Neural crest cell (in vitro differentiated cells): ENCODE measurements at regions not wholly inside any gene's neighbourhood (a gene's known extent, or its start where the extent isn't known, plus 50 kb on each side); places are given as distances from the start of the nearest gene placed in this dataset.

Experiments used
- DNase-seq: peaks from one replicate; pipeline ENCODE4 v3.0.0; 2021; ENCODE audit warnings: low read depth, mixed read lengths, low spot score
- H3K27ac Mint-ChIP-seq: one replicate; pipeline ENCODE4 v1.8.0; 2021; ENCODE audit warnings: mild to moderate bottlenecking, mixed read lengths; ENCODE audit not compliant: unreplicated experiment
- H3K27me3 Mint-ChIP-seq: 2 replicates; pipeline ENCODE4 v1.8.0; 2021; ENCODE audit warnings: low read depth, mild to moderate bottlenecking, mixed read lengths
- H3K36me3 Mint-ChIP-seq: 2 replicates; pipeline ENCODE4 v1.8.0; 2021; ENCODE audit warnings: low read depth, mild to moderate bottlenecking, mixed read lengths
- H3K4me1 Mint-ChIP-seq: 2 replicates; pipeline ENCODE4 v1.8.0; 2021; ENCODE audit warnings: mixed read lengths
- H3K4me3 Mint-ChIP-seq: one replicate; pipeline ENCODE4 v1.8.0; 2021; ENCODE audit warnings: mild to moderate bottlenecking, mixed read lengths
- H3K9me3 Mint-ChIP-seq: 2 replicates; pipeline ENCODE4 v1.8.0; 2021; ENCODE audit warnings: mixed read lengths
- CTCF ChIP-seq: fragments of 200-600 bp; sonication (generic); conservative IDR thresholded peaks from 2 replicates; pipeline ENCODE4 v1.5.0; 2021; ENCODE audit warnings: antibody characterized with exemption, mild to moderate bottlenecking

GRCh38 chr9:10764481-10764880 is 151.7 kb upstream of the PTPRD start:
- no peaks in the 10 kb centered on the region for H3K4me1 Mint-ChIP-seq
- no peaks in the 10 kb centered on the region for H3K36me3 Mint-ChIP-seq
- H3K9me3 Mint-ChIP-seq, result no peaks in the 10 kb centered on the region

GRCh38 chr9:10773136-10773535 is 160.3 kb upstream of the PTPRD start:
- no peak for TF ChIP-seq CTCF
- no peak for DNase-seq
- Mint-ChIP-seq H3K27ac (no peak overlapping the region), H3K4me3 (no peak overlapping the region), H3K4me1 (no peaks in the 10 kb centered on the region), H3K36me3 (no peaks in the 10 kb centered on the region), H3K9me3 (no peaks in the 10 kb centered on the region), H3K27me3 (no peaks in the 10 kb centered on the region)

More at GRCh38 chr9:10764481-10764880, 151.7 kb upstream of the PTPRD start:
- no peaks in the 10 kb centered on the region for H3K27me3 Mint-ChIP-seq
- TF ChIP-seq CTCF, result no peak
- no peak overlapping the region for H3K4me3 Mint-ChIP-seq
- DNase-seq, result no peak
- no peak overlapping the region for H3K27ac Mint-ChIP-seq

- H3K27ac Mint-ChIP-seq, result no peak overlapping the region
- H3K36me3 Mint-ChIP-seq, result no peaks in the 10 kb centered on the region
- H3K27me3 Mint-ChIP-seq, result no peaks in the 10 kb centered on the region
These were observed 161.2 kb upstream of the PTPRD start for GRCh38 chr9:10774051-10774450.

GRCh38 chr9:10785255-10785654 is 172.5 kb upstream of the PTPRD start:
- TF ChIP-seq CTCF, result no peak
- Mint-ChIP-seq H3K4me3 (no peak overlapping the region), H3K27me3 (no peaks in the 10 kb centered on the region), H3K27ac (no peak overlapping the region), H3K4me1 (no peaks in the 10 kb centered on the region), H3K9me3 (no peaks in the 10 kb centered on the region), H3K36me3 (no peaks in the 10 kb centered on the region)
- no peak for DNase-seq

More at GRCh38 chr9:10774051-10774450, 161.2 kb upstream of the PTPRD start:
- Mint-ChIP-seq H3K4me3 (no peak overlapping the region), H3K9me3 (no peaks in the 10 kb centered on the region), H3K4me1 (no peaks in the 10 kb centered on the region)
- no peak for TF ChIP-seq CTCF
- DNase-seq, result no peak

- no peak for TF ChIP-seq CTCF
- Mint-ChIP-seq H3K4me1 (no peaks in the 10 kb centered on the region), H3K36me3 (no peaks in the 10 kb centered on the region), H3K4me3 (no peak overlapping the region), H3K9me3 (peaks cover 9% of the 10 kb centered on the region), H3K27me3 (no peaks in the 10 kb centered on the region), H3K27ac (no peak overlapping the region)
- DNase-seq, result no peak
These were observed 180.5 kb upstream of the PTPRD start for GRCh38 chr9:10793306-10793705.

- no peaks in the 10 kb centered on the region for H3K4me1 Mint-ChIP-seq
- H3K36me3 Mint-ChIP-seq, result no peaks in the 10 kb centered on the region
- H3K27ac Mint-ChIP-seq, result no peak overlapping the region
- TF ChIP-seq CTCF, result no peak
- H3K9me3 Mint-ChIP-seq, result no peaks in the 10 kb centered on the region
- H3K4me3 Mint-ChIP-seq, result no peak overlapping the region
- no peak for DNase-seq
- H3K27me3 Mint-ChIP-seq, result no peaks in the 10 kb centered on the region
These were observed 191.7 kb upstream of the PTPRD start for GRCh38 chr9:10804486-10804885.
